ENCODE measurements at regions not wholly inside any gene's neighbourhood (a gene's known extent, or its start where the extent isn't known, plus 50 kb on each side); places are given as distances from the start of the nearest gene placed in this dataset.

DNA sequence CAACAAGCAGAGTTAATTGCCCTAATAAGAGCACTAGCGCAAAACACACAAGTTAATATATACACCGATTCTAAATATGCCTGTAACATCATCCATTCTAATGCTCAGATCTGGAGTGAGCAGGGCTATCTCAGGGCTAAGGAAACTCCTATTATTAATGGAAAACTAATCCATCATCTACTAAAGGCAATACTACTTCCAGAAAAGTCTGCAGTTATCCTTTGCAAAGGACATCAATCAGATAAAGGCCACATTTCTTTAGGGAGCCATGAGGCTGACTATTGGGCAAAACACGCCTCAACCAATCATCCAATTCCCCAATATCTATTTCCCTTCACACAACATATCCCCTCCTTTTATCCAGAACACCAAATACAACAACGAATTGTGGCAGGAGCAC, 1032.3 kb upstream of the NUDT12 start:
- Histone ChIP-seq H3K4me3 (no peak overlapping the region), H3K27ac (no peak overlapping the region), H3K4me1 (no peaks in the 10 kb centered on the region), H3K9me3 (no peaks in the 10 kb centered on the region), H3K27me3 (no peaks in the 10 kb centered on the region), H3K36me3 (no peaks in the 10 kb centered on the region)
- intact Hi-C loops (cut with DNase I; ENCODE audit: low total_unique reads), result no loop called here
- ATAC-seq, result no peak
- in situ Hi-C loops (cut with MboI; ENCODE audit: low sequenced_read_pairs in 4 of 4), result no loop called here
- no peak for DNase-seq
- no peak for TF ChIP-seq POLR2A (IDR thresholded peaks at IDR 0.05)
- TF ChIP-seq, protein P1, sequence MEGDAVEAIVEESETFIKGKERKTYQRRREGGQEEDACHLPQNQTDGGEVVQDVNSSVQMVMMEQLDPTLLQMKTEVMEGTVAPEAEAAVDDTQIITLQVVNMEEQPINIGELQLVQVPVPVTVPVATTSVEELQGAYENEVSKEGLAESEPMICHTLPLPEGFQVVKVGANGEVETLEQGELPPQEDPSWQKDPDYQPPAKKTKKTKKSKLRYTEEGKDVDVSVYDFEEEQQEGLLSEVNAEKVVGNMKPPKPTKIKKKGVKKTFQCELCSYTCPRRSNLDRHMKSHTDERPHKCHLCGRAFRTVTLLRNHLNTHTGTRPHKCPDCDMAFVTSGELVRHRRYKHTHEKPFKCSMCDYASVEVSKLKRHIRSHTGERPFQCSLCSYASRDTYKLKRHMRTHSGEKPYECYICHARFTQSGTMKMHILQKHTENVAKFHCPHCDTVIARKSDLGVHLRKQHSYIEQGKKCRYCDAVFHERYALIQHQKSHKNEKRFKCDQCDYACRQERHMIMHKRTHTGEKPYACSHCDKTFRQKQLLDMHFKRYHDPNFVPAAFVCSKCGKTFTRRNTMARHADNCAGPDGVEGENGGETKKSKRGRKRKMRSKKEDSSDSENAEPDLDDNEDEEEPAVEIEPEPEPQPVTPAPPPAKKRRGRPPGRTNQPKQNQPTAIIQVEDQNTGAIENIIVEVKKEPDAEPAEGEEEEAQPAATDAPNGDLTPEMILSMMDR (IDR thresholded peaks at IDR 0.05 in 4 of 5, conservative IDR thresholded peaks at IDR 0.05 in 1 of 5), result no peak

DNA sequence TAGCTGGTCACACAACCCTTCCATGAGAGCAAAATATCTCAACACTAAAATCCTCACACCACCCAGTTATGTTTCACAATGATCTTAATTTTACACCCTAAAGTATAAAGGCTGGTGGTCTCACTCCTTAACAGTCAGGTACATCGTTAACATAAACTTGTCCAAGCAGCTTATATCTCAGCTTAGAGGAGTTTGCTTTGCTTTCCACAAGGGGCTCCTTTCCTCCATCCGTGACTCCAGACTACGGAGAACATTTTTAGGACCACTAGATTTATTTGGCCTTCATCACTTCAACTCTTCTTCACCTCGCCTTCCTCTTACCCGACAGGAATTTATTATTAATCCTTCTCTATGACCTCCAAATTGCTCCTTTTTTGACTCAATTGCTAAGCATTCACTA, 1014.1 kb upstream of the NUDT12 start:
- no peaks in the 10 kb centered on the region for H3K4me1 ChIP-seq
- H3K27ac ChIP-seq, result no peak overlapping the region
- H3K27me3 ChIP-seq, result no peaks in the 10 kb centered on the region
- H3K4me3 ChIP-seq, result no peak overlapping the region
- TF ChIP-seq, protein P1 (IDR thresholded peaks at IDR 0.05 in 4 of 5, conservative IDR thresholded peaks at IDR 0.05 in 1 of 5), result no peak
- no peak for TF ChIP-seq POLR2A (IDR thresholded peaks at IDR 0.05)
- no peak for DNase-seq
- in situ Hi-C loops (cut with MboI; ENCODE audit: low sequenced_read_pairs in 4 of 4), result no loop called here
- H3K9me3 ChIP-seq, result no peaks in the 10 kb centered on the region
- intact Hi-C loops (cut with DNase I; ENCODE audit: low total_unique reads), result no loop called here
- no peak for ATAC-seq
- H3K36me3 ChIP-seq, result no peaks in the 10 kb centered on the region

DNA sequence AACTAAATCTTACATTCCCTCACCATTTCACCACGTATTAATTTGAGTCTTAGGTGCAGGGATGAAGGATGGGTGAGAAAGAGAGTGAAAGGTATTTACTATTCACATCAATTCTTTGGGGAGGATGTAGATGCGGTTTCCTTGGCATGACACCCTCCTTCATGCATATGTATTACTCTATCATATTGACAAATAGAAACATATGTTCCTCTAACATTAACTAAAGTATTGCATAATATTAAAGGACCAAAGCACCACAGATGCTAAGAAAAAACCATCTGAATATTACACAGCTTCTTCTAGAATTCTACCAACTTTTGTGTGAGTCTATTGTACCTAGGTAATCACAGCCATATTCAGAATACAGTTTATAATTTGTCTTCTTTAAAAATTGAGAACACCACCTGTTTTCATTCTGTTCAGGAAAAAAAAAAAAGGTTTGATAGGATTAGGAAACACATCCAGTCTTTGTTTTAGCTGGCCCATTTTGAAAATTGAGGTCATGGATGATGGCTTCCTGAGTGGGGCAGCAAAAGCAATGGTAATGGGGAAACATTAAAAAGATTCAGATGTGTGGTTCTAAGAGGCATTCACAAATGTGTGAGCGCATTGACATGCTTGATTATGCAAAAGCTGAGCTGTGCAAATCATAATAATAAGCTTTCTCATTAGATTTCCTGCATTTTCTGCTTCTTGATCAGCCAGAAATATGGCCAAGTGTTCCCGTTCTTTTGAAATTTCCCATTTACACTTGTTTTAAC, 1011.5 kb upstream of the NUDT12 start:
- Histone ChIP-seq H3K27me3 (no peaks in the 10 kb centered on the region), H3K27ac (no peak overlapping the region), H3K36me3 (no peaks in the 10 kb centered on the region), H3K4me3 (no peak overlapping the region), H3K9me3 (no peaks in the 10 kb centered on the region), H3K4me1 (no peaks in the 10 kb centered on the region)
- DNase-seq (no peak), ATAC-seq (no peak)
- TF ChIP-seq, protein P1 (IDR thresholded peaks at IDR 0.05 in 4 of 5, conservative IDR thresholded peaks at IDR 0.05 in 1 of 5), result no peak
- TF ChIP-seq POLR2A (IDR thresholded peaks at IDR 0.05), result no peak
- in situ Hi-C loops (cut with MboI; ENCODE audit: low sequenced_read_pairs in 4 of 4), result no loop called here
- intact Hi-C loops (cut with DNase I; ENCODE audit: low total_unique reads), result no loop called here

DNA sequence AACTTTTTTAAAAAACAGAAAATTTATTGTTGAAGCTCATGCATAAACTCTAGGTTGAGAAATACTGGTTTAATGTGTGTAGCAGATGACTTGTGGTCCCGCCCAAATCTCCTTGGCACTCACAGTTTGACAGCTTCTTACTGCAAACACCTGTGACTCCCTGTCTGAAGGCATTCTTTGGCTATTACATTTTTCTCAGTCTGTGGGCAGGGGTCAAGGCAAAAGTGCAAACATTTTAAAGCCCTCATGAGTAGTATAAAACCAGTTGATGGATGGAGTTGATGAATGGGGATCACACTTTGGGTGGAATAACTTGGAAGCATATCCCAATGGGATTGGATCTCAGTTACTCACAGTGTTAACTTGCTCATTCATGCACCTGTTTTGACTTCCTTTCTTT, 1007.0 kb upstream of the NUDT12 start:
- H3K4me3 ChIP-seq, result no peak overlapping the region
- ATAC-seq (no peak), DNase-seq (no peak)
- TF ChIP-seq, protein P1 (IDR thresholded peaks at IDR 0.05 in 4 of 5, conservative IDR thresholded peaks at IDR 0.05 in 1 of 5), result no peak
- TF ChIP-seq POLR2A (IDR thresholded peaks at IDR 0.05), result no peak
- intact Hi-C loops (cut with DNase I; ENCODE audit: low total_unique reads), result no loop called here
- no peaks in the 10 kb centered on the region for H3K36me3 ChIP-seq
- in situ Hi-C loops (cut with MboI; ENCODE audit: low sequenced_read_pairs in 4 of 4), result no loop called here
- H3K9me3 ChIP-seq, result no peaks in the 10 kb centered on the region
- no peak overlapping the region for H3K27ac ChIP-seq
- H3K4me1 ChIP-seq, result no peaks in the 10 kb centered on the region
- H3K27me3 ChIP-seq, result no peaks in the 10 kb centered on the region

DNA sequence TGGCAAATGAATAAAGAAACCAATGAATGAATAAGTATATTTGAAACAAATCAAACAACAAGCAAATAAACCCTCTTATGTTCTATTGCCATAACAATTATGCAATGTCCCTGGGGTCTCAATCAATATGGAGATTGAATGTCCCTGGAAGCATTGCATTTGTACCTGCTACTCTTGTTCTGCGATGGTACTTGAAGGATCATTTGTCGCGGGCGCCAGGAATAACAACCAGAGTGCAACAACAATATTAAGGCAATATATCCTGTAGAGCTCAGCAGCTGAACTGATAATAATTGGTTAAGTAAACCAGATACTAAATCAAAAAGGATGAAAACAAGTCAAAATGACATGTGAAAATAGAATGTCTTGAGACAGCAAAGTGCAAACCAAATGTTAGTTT, 1001.9 kb upstream of the NUDT12 start:
- in situ Hi-C loops (cut with MboI; ENCODE audit: low sequenced_read_pairs in 4 of 4) (no loop called here), intact Hi-C loops (cut with DNase I; ENCODE audit: low total_unique reads) (no loop called here)
- H3K9me3 ChIP-seq, result no peaks in the 10 kb centered on the region
- no peaks in the 10 kb centered on the region for H3K27me3 ChIP-seq
- H3K27ac ChIP-seq, result no peak overlapping the region
- H3K4me1 ChIP-seq, result no peaks in the 10 kb centered on the region
- TF ChIP-seq, protein P1 (IDR thresholded peaks at IDR 0.05 in 4 of 5, conservative IDR thresholded peaks at IDR 0.05 in 1 of 5), result no peak
- TF ChIP-seq POLR2A (IDR thresholded peaks at IDR 0.05), result no peak
- DNase-seq (no peak), ATAC-seq (no peak)
- H3K36me3 ChIP-seq, result no peaks in the 10 kb centered on the region
- H3K4me3 ChIP-seq, result no peak overlapping the region
